Tibial nerve (tissue), 4 donors: ENCODE measurements at regions not wholly inside any gene's neighbourhood (a gene's known extent, or its start where the extent isn't known, plus 50 kb on each side); places are given as distances from the start of the nearest gene placed in this dataset.
"Not testable (repeated sequence)": the region's sequence is repeated elsewhere in the genome, so short reads cannot be mapped to it uniquely, and the experiment has no call there.

Experiments
- DNase-seq, 2 donors: peaks; one replicate each; pipeline ENCODE4 v3.0.0-alpha.2; 2019; ENCODE audit warnings: low spot score in 2 of 2
- H3K27ac ChIP-seq, 4 donors: fragments of 200-600 bp; sonication (generic) in 3 of 4; one replicate each; pipeline ENCODE4 v1.5.1; 2017 to 2019; ENCODE audit warnings: mild to moderate bottlenecking in 1 of 4
- H3K27me3 ChIP-seq, 2 donors: fragments of 200-600 bp; sonication (generic) in 1 of 2; one replicate each; pipeline versions ENCODE4 v1.5.1 to v1.6.0; 2017 to 2019
- H3K36me3 ChIP-seq, 3 donors: fragments of 200-600 bp; sonication (generic); one replicate each; pipeline ENCODE4 v1.5.1; 2018 to 2019
- H3K4me1 ChIP-seq, 4 donors: fragments of 200-600 bp; sonication (generic) in 3 of 4; one replicate each; pipeline ENCODE4 v1.5.1; 2017 to 2019
- H3K4me3 ChIP-seq, 4 donors: fragments of 200-600 bp; sonication (generic) in 3 of 4; one replicate each; pipeline ENCODE4 v1.5.1; 2017 to 2019; ENCODE audit warnings: mild to moderate bottlenecking in 1 of 4, moderate library complexity in 1 of 4
- H3K9me3 ChIP-seq, 4 donors: fragments of 200-600 bp; sonication (generic) in 3 of 4; one replicate each; pipeline ENCODE4 v1.5.1; 2017 to 2019
- CTCF ChIP-seq, 5 experiments: fragments of 200-600 bp in 3 of 5; fragments of 450-650 bp in 2 of 5; sonication (generic) in 3 of 5; IDR thresholded peaks; one replicate each; pipeline ENCODE4 v1.5.1; 2016 to 2019; ENCODE audit warnings: antibody characterized with exemption in 5 of 5, mild to moderate bottlenecking in 3 of 5, moderate library complexity in 2 of 5
- EP300 ChIP-seq, 2 donors: sonication (generic); formaldehyde crosslinking; IDR thresholded peaks; one replicate each; pipeline ENCODE4 v1.6.1; 2017; ENCODE audit warnings: antibody characterized with exemption in 2 of 2, mild to moderate bottlenecking in 1 of 2
- POLR2A ChIP-seq, 2 donors: fragments of 450-650 bp; IDR thresholded peaks; one replicate each; pipeline ENCODE4 v1.6.1; 2017; ENCODE audit warnings: antibody characterized with exemption in 2 of 2, mild to moderate bottlenecking in 2 of 2, moderate library complexity in 2 of 2
- WGBS, 2 donors: methylation state at CpG; one replicate each; pipeline ENCODE4 v1.1.5; 2018; 5-methylcytosine and 5-hydroxymethylcytosine counted together

- no peaks in the 10 kb centered on the region for H3K27me3 ChIP-seq
- no peaks in the 10 kb centered on the region for H3K4me1 ChIP-seq
- H3K27ac ChIP-seq: no peak overlapping the region
- no peak overlapping the region for H3K4me3 ChIP-seq
- no peaks in the 10 kb centered on the region for H3K36me3 ChIP-seq
- TF ChIP-seq CTCF (IDR thresholded peaks at IDR 0.05) (no peak), POLR2A (IDR thresholded peaks at IDR 0.05) (no peak), EP300 (IDR thresholded peaks at IDR 0.05) (no peak)
- H3K9me3 ChIP-seq: peaks cover 0 to 10% (median 0%) of the 10 kb centered on the region in 4 donors
- 66 to 91% methylated on average over 3 of the region's 3 CpGs for WGBS, 2 donors
- no peak for DNase-seq
Measured at GRCh38 chr9:104319685-104320084, 184.4 kb upstream of the OR13F1 start.

- Histone ChIP-seq H3K4me1 (no peaks in the 10 kb centered on the region), H3K9me3 (no peaks in the 10 kb centered on the region), H3K27me3 (no peaks in the 10 kb centered on the region), H3K4me3 (no peak overlapping the region), H3K27ac (no peak overlapping the region), H3K36me3 (no peaks in the 10 kb centered on the region)
- 90 to 97% methylated on average over 3 of the region's 3 CpGs for WGBS, 2 donors
- no peak for DNase-seq
- no peak for TF ChIP-seq EP300 (IDR thresholded peaks at IDR 0.05)
- no peak for TF ChIP-seq POLR2A (IDR thresholded peaks at IDR 0.05)
- TF ChIP-seq CTCF (IDR thresholded peaks at IDR 0.05): no peak
Measured at GRCh38 chr9:104322596-104322995, 181.5 kb upstream of the OR13F1 start.

DNA sequence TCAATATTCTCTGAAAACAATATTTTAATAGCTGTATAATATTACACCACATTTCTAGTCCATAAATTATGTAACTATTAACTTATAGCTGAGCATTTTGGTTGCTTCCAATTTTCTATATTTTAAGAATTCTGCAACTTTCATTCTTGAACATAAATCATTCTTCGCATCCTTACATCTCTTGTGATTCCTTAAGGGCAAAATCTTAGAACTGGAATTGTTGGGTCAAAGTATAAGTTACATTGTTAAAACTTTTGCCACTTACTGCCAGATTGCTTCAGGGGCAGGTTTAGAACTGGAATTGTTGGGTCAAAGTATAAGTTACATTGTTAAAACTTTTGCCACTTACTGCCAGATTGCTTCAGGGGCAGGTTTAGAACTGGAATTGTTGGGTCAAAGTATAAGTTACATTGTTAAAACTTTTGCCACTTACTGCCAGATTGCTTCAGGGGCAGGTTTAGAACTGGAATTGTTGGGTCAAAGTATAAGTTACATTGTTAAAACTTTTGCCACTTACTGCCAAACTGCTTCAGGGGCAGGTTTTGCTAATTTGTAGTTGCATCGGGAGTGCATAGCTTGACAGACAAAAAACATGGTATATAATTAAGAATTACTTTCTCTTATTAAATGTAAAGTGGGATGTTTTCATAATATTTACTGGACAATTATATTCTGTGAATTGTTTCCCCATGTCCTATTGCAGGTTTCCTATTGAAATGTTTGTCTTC is 179.9 kb upstream of the OR13F1 start:
- WGBS, 2 donors: 86 to 90% methylated on average over 2 of the region's 2 CpGs
- not testable (repeated sequence) for H3K27me3 ChIP-seq, H3K4me3 ChIP-seq, DNase-seq, H3K27ac ChIP-seq, H3K36me3 ChIP-seq, H3K9me3 ChIP-seq, H3K4me1 ChIP-seq

DNA sequence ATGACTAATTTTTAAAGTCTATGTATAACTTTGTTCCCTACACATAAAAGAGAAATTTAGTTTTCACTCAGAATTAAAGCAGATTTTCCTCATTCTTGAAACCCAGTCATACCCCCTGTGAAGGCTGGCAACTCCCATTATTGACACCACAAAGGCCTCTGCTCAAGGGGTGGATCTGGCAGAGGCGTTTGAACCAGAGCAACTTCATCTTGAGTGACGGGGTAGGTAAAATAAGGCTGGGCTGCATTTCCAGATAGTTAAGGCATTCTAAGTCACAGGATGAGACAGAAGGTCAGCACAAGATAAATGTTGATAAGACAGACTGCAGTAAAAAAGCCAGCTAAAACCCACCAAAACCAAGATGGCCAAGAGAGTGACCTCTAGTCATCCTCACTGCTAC is 177.2 kb upstream of the OR13F1 start:
- H3K4me1 ChIP-seq: no peaks in the 10 kb centered on the region
- TF ChIP-seq EP300 (IDR thresholded peaks at IDR 0.05) (no peak), POLR2A (IDR thresholded peaks at IDR 0.05) (no peak), CTCF (IDR thresholded peaks at IDR 0.05) (no peak)
- DNase-seq: no peak
- H3K27me3 ChIP-seq: no peaks in the 10 kb centered on the region
- WGBS, 2 donors: 80 to 83% methylated on average over 2 of the region's 2 CpGs
- H3K4me3 ChIP-seq: no peak overlapping the region
- no peak overlapping the region for H3K27ac ChIP-seq
- no peaks in the 10 kb centered on the region for H3K9me3 ChIP-seq
- H3K36me3 ChIP-seq: no peaks in the 10 kb centered on the region

GRCh38 chr9:104329245-104329644 is 174.8 kb upstream of the OR13F1 start:
- WGBS, 2 donors: 94% methylated on average over 18 of the region's 18 CpGs
- TF ChIP-seq POLR2A (IDR thresholded peaks at IDR 0.05) (no peak), EP300 (IDR thresholded peaks at IDR 0.05) (no peak), CTCF (IDR thresholded peaks at IDR 0.05) (no peak)

DNA sequence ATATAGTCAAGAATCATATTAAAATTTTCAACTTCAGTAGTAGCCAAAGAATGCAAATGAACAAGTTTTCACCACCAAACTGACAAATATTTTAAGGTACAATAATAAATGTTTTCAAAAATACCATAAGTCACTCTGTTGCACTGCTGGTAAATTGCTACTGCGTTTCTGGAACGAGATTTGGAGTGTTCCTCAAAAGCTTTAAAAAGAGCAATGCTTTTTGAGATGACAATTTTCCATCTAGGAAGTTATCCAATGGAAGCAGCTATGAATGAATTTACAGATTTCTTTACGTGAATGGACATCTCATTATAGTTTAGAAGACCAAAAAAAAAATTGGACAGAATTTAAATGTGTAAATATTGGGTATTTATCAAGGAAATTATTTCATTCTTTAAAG is 173.2 kb upstream of the OR13F1 start:
- 73 to 78% methylated on average over 3 of the region's 3 CpGs for WGBS, 2 donors
- H3K4me1 ChIP-seq: no peaks in the 10 kb centered on the region
- no peak for DNase-seq

More at GRCh38 chr9:104329245-104329644, 174.8 kb upstream of the OR13F1 start:
- no peaks in the 10 kb centered on the region for H3K4me1 ChIP-seq
- no peaks in the 10 kb centered on the region for H3K27me3 ChIP-seq
- H3K27ac ChIP-seq: no peak overlapping the region
- no peaks in the 10 kb centered on the region for H3K36me3 ChIP-seq
- DNase-seq: no peak
- no peaks in the 10 kb centered on the region for H3K9me3 ChIP-seq
- H3K4me3 ChIP-seq: no peak overlapping the region

More for the DNA sequence above, 173.2 kb upstream of the OR13F1 start:
- Histone ChIP-seq H3K27ac (no peak overlapping the region), H3K27me3 (no peaks in the 10 kb centered on the region), H3K4me3 (no peak overlapping the region), H3K9me3 (no peaks in the 10 kb centered on the region), H3K36me3 (no peaks in the 10 kb centered on the region)
- TF ChIP-seq EP300 (IDR thresholded peaks at IDR 0.05) (no peak), CTCF (IDR thresholded peaks at IDR 0.05) (no peak), POLR2A (IDR thresholded peaks at IDR 0.05) (no peak)
